Thoracic aorta (tissue), 2 donors: ENCODE measurements at regions not wholly inside any gene's neighbourhood (a gene's known extent, or its start where the extent isn't known, plus 50 kb on each side); places are given as distances from the start of the nearest gene placed in this dataset.
"Not testable (repeated sequence)": the region's sequence is repeated elsewhere in the genome, so short reads cannot be mapped to it uniquely, and the experiment has no call there.

ENCODE experiments used
- ATAC-seq: fragments of 150-250 bp; one replicate; pipeline ENCODE4 v1.8.0; 2017; ENCODE audit warnings: low read depth; ENCODE audit not compliant: insufficient number of reproducible peaks, low FRiP score
- DNase-seq: peaks from one replicate; pipeline ENCODE4 v3.0.0-alpha.2; 2020; ENCODE audit warnings: low spot score
- H3K27ac ChIP-seq, 2 donors: fragments of 200-600 bp; sonication (generic); 1 replicate in 1 of 2; 2 replicates in 1 of 2; pipeline ENCODE4 v1.5.1; 2016; ENCODE audit warnings: mild to moderate bottlenecking in 2 of 2, moderate library complexity in 2 of 2
- H3K27me3 ChIP-seq: fragments of 200-600 bp; sonication (generic); replicated peaks from 2 replicates; pipeline ENCODE4 v1.6.0; 2016; ENCODE audit warnings: mild to moderate bottlenecking; ENCODE audit not compliant: insufficient read depth
- H3K36me3 ChIP-seq: fragments of 200-600 bp; sonication (generic); one replicate; pipeline ENCODE4 v1.5.1; 2016
- H3K4me1 ChIP-seq, 2 donors: fragments of 200-600 bp; sonication (generic); 1 replicate in 1 of 2; 2 replicates in 1 of 2; pipeline versions ENCODE4 v1.5.1 to v1.6.0; 2016; ENCODE audit warnings: low read depth in 2 of 2, mild to moderate bottlenecking in 1 of 2; ENCODE audit not compliant: control insufficient read depth in 1 of 2
- H3K4me3 ChIP-seq: fragments of 200-600 bp; sonication (generic); 2 replicates; pipeline ENCODE4 v1.5.1; 2016; ENCODE audit warnings: mild to moderate bottlenecking
- H3K9me3 ChIP-seq: fragments of 200-600 bp; sonication (generic); 2 replicates; pipeline ENCODE4 v1.5.1; 2016
- TF ChIP-seq, protein P1 (sequence below): fragments of 200-600 bp; sonication (generic); IDR thresholded peaks from one replicate; pipeline ENCODE4 v1.5.1; 2019; ENCODE audit warnings: antibody characterized with exemption

DNA sequence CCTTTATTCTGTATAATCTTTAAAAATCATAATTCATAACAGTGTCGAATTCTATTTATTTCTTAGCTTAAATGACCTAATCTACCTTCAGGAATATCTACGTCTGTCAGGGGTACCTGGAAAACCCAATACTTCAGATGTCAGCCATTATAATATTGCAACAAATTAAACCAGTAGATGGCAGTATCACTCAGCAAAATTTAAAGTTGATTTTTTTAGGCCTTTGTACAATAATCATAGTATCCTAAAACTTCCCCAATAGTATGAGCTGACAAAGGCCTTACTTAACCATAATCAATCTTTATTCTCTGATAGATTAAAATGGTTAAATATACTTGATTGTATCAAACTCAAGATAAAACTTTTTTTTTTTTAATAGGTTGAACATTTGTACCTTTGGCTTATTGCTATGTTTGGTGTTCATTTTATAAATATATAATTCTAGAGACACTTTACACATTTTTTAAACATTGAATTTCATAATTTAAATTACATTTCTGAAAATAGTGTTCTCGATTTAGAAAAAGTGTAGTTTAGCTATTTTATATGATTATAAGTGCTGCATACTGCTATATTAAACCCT, 830.2 kb upstream of the SPRY2 start:
- Histone ChIP-seq H3K27me3 (no peaks in the 10 kb centered on the region), H3K4me1 (no peaks in the 10 kb centered on the region), H3K36me3 (no peaks in the 10 kb centered on the region), H3K9me3 (no peaks in the 10 kb centered on the region), H3K4me3 (no peak overlapping the region), H3K27ac (no peak overlapping the region)
- no peak for ATAC-seq
- TF ChIP-seq, protein P1, sequence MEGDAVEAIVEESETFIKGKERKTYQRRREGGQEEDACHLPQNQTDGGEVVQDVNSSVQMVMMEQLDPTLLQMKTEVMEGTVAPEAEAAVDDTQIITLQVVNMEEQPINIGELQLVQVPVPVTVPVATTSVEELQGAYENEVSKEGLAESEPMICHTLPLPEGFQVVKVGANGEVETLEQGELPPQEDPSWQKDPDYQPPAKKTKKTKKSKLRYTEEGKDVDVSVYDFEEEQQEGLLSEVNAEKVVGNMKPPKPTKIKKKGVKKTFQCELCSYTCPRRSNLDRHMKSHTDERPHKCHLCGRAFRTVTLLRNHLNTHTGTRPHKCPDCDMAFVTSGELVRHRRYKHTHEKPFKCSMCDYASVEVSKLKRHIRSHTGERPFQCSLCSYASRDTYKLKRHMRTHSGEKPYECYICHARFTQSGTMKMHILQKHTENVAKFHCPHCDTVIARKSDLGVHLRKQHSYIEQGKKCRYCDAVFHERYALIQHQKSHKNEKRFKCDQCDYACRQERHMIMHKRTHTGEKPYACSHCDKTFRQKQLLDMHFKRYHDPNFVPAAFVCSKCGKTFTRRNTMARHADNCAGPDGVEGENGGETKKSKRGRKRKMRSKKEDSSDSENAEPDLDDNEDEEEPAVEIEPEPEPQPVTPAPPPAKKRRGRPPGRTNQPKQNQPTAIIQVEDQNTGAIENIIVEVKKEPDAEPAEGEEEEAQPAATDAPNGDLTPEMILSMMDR: no peak
- DNase-seq: no peak

DNA sequence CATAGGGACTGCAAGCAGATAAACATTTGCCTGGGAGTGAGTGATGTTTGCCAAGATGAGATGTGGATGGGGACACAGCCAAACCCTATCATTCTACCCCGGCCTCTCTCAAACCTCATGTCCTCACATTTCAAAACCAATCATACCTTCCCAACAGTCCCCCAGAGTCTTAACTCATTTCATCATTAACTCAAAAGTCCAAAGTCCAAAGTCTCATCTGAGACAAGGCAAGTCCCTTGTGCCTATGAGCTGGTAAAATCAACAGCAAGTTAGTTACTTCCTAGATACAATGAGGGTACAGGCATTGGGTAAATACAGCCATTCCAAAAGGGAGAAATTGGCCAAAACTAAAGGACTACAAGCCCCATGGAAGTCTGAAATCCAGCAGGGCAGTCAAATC, 822.9 kb upstream of the SPRY2 start:
- not testable (repeated sequence) for H3K9me3 ChIP-seq, DNase-seq, H3K4me1 ChIP-seq, H3K27me3 ChIP-seq, H3K4me3 ChIP-seq, ATAC-seq, H3K27ac ChIP-seq, H3K36me3 ChIP-seq

DNA sequence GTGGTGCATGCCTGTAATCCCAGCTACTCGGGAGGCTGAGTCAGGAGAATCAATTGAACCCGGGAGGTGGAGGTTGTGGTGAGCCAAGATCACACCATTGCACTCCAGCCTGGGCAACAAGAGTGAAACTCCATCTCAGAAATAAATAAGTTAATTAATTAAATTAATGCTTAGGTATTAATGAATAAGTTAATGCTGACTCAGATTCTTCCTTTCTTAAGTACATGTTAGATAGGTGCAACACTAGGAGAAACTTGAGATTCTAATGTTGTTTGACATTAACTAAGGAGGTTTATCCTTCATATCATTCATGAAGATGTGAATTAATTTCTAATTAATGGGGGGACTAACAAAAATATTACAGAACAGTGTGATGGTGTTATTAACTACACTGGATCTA, 812.6 kb upstream of the SPRY2 start:
- H3K4me1 ChIP-seq: no peaks in the 10 kb centered on the region
- DNase-seq (no peak), ATAC-seq (no peak)
- H3K4me3 ChIP-seq: no peak overlapping the region
- no peak overlapping the region for H3K27ac ChIP-seq
- no peaks in the 10 kb centered on the region for H3K36me3 ChIP-seq
- TF ChIP-seq, protein P1: no peak
- no peaks in the 10 kb centered on the region for H3K27me3 ChIP-seq
- H3K9me3 ChIP-seq: no peaks in the 10 kb centered on the region

DNA sequence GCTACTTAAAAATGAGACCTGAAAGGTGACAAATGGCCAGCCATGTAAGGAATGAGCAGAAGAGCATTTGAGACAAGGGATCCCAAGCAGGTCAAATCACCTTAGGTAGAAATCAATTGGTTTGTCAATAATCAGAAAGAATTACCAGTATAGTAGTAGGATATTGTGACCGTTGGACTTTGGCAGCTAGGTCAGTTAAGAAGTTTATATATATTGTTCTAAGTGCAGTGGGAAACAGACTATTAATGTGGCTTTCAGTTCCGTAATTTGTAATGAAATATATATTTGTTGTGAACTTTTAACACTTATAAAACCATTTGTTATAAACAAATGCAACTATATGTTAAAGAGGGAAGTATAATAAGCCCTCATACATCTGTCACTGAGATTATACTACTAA, 807.9 kb upstream of the SPRY2 start:
- Histone ChIP-seq H3K27ac (no peak overlapping the region), H3K4me3 (no peak overlapping the region), H3K36me3 (no peaks in the 10 kb centered on the region), H3K27me3 (no peaks in the 10 kb centered on the region), H3K4me1 (no peaks in the 10 kb centered on the region), H3K9me3 (no peaks in the 10 kb centered on the region)
- ATAC-seq (no peak), DNase-seq (no peak)
- TF ChIP-seq, protein P1: no peak

DNA sequence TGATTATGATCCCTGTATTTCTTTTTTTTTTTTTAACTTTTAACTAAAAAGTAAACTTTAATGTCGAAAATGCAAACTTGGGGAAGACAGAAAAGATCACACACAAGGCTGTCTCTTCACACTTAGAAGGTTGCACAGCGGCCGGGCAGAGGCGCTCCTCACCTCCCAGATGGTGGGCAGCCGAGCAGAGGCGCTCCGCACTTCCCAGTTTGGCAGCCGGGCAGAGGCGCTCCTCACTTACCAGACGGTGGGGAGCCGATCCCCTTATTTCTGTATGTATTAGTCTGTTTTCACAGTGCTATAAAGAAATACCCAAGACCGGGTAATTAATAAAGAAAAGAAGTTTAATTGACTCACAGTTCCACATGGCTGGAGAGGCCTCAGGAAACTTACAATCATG, 805.6 kb upstream of the SPRY2 start:
- not testable (repeated sequence) for H3K4me1 ChIP-seq, H3K27ac ChIP-seq, H3K36me3 ChIP-seq, H3K27me3 ChIP-seq, DNase-seq, H3K4me3 ChIP-seq, H3K9me3 ChIP-seq, ATAC-seq

DNA sequence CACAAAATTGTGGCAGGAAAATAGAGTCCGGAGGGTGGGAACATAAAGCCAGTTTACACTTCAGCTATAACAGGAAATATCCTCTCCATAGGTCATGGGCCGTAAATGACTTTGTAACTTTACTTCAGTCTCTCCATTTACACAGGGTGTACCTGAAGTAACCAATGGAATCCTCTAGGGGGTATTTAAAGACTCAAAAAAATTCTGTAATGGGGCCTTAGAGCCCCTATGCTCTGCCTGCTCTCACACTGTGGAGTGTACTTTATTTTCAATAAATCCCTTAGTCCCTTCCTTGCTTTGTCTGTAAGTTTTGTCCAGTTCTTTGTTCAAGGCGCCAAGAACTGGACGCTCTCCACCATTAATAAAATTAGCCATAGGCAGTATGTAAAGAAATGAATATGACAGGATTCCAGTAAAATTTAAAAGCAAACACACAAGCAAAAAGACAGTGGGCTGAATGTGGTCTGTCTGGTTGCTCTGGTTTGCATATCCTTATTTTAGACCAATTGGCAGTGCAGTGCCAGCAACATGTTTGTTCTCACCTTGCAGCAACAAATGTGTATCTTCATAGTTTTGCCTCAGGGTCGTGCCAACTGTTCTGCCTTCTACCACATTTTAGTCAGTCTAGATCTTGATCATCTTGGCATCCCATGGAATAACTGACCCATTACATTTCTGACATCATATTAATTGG, 801.5 kb upstream of the SPRY2 start:
- no peak for DNase-seq
- no peak overlapping the region for H3K4me3 ChIP-seq
- H3K9me3 ChIP-seq: no peaks in the 10 kb centered on the region
- no peak for ATAC-seq
- no peaks in the 10 kb centered on the region for H3K27me3 ChIP-seq
- no peaks in the 10 kb centered on the region for H3K36me3 ChIP-seq
- no peaks in the 10 kb centered on the region for H3K4me1 ChIP-seq
- no peak overlapping the region for H3K27ac ChIP-seq
- TF ChIP-seq, protein P1: no peak
